SK-N-SH (cell line): ENCODE measurements at regions not wholly inside any gene's neighbourhood (a gene's known extent, or its start where the extent isn't known, plus 50 kb on each side); places are given as distances from the start of the nearest gene placed in this dataset.

Experiments
- CTCF ChIA-PET: fragments of 300-600, 350-600 bp; formaldehyde crosslinking; extraction: SDS; loops from one replicate; lab custom pipeline; 2021; lab: Yijun Ruan, JAX
- POLR2A ChIA-PET: fragments of 350-600 bp; sonication (Branson Sonifier 250); formaldehyde crosslinking; extraction: SDS; loops from one replicate; lab custom pipeline; 2020; ENCODE audit warnings: antibody characterized with exemption, inconsistent platforms; lab: Yijun Ruan, JAX
- DNase-seq: peaks from one replicate; pipeline ENCODE4 v3.0.0; 2012
- H2AFZ ChIP-seq: fragments of 200-600 bp; sonication (generic); 2 replicates; pipeline ENCODE4 v1.8.1; 2016; ENCODE audit warnings: antibody characterized with exemption, mild to moderate bottlenecking, low read depth
- H3F3A ChIP-seq: fragments of 200-600 bp; sonication (generic); replicated peaks from 2 replicates; pipeline ENCODE3; 2016; ENCODE audit warnings: antibody characterized with exemption, mild to moderate bottlenecking; ENCODE audit not compliant: insufficient read depth
- H3K27ac ChIP-seq, 2 experiments: fragments of 200-500 bp in 1 of 2; fragments of 200-600 bp in 1 of 2; sonication (Bioruptor generic) in 1 of 2; sonication (generic), shearing (Covaris generic) in 1 of 2; 2 replicates each; pipeline versions ENCODE4 v1.5.1 to v1.6.1; 2014 to 2016; ENCODE audit warnings: low read depth in 2 of 2, inconsistent platforms in 1 of 2, low read length in 1 of 2, mild to moderate bottlenecking in 1 of 2, mixed read lengths in 1 of 2
- H3K27me3 ChIP-seq: fragments of 200-600 bp; sonication (generic), shearing (Covaris generic); 2 replicates; pipeline ENCODE4 v1.6.1; 2016; ENCODE audit warnings: mixed run types; ENCODE audit not compliant: insufficient read depth
- H3K36me3 ChIP-seq, 2 experiments: fragments of 200-500 bp in 1 of 2; fragments of 200-600 bp in 1 of 2; sonication (Bioruptor generic) in 1 of 2; sonication (generic) in 1 of 2; replicated peaks in 1 of 2; 2 replicates each; pipeline versions ENCODE3 to v1.5.1; 2014 to 2016; ENCODE audit warnings: low read length in 1 of 2, mild to moderate bottlenecking in 1 of 2; ENCODE audit not compliant: insufficient read depth in 2 of 2, control insufficient read depth in 1 of 2
- H3K4me1 ChIP-seq, 2 experiments: fragments of 200-500 bp in 1 of 2; fragments of 200-600 bp in 1 of 2; sonication (Bioruptor generic) in 1 of 2; sonication (generic), shearing (Covaris generic) in 1 of 2; 2 replicates each; pipeline versions ENCODE4 v1.5.1 to v1.6.1; 2014 to 2016; ENCODE audit warnings: low read depth in 1 of 2, low read length in 1 of 2, mixed run types in 1 of 2; ENCODE audit not compliant: insufficient read depth in 2 of 2, control insufficient read depth in 1 of 2
- H3K4me2 ChIP-seq: fragments of 200-600 bp; sonication (generic), shearing (Covaris generic); 2 replicates; pipeline ENCODE4 v1.6.1; 2017; ENCODE audit warnings: mixed run types
- H3K4me3 ChIP-seq, 2 experiments: fragments of 200-500 bp in 1 of 2; fragments of 200-600 bp in 1 of 2; sonication (Bioruptor generic) in 1 of 2; sonication (generic), shearing (Covaris generic) in 1 of 2; 2 replicates each; pipeline versions ENCODE4 v1.5.1 to v1.8.1; 2014 to 2016; ENCODE audit warnings: low read depth in 2 of 2, inconsistent platforms in 1 of 2, low read length in 1 of 2, mild to moderate bottlenecking in 1 of 2, mixed read lengths in 1 of 2, moderate library complexity in 1 of 2
- H3K79me2 ChIP-seq: fragments of 200-600 bp; sonication (generic); 2 replicates; pipeline ENCODE4 v1.8.1; 2017; ENCODE audit warnings: mild to moderate bottlenecking; ENCODE audit not compliant: insufficient read depth
- H3K9ac ChIP-seq: fragments of 200-600 bp; sonication (generic); 2 replicates; pipeline ENCODE4 v1.6.1; 2017; ENCODE audit warnings: mixed run types
- H3K9me2 ChIP-seq: fragments of 200-600 bp; sonication (generic); 2 replicates; pipeline ENCODE4 v1.6.1; 2017; ENCODE audit warnings: mixed run types
- H3K9me3 ChIP-seq: fragments of 200-600 bp; sonication (generic); 2 replicates; pipeline ENCODE4 v1.6.1; 2017; ENCODE audit warnings: mixed run types, mild to moderate bottlenecking, moderate library complexity
- H4K20me1 ChIP-seq: fragments of 200-600 bp; sonication (generic); 2 replicates; pipeline ENCODE4 v1.6.1; 2017; ENCODE audit warnings: mild to moderate bottlenecking, mixed run types; ENCODE audit not compliant: insufficient read depth
- EZH2phosphoT487 ChIP-seq: fragments of 200-600 bp; sonication (generic); IDR thresholded peaks from 2 replicates; pipeline ENCODE4 v1.6.1; 2017; ENCODE audit warnings: low read depth, mixed run types, mild to moderate bottlenecking, antibody characterized with exemption, moderate library complexity, borderline replicate concordance
- GATA2 ChIP-seq: sonication (generic); formaldehyde crosslinking; IDR thresholded peaks from 2 replicates; pipeline ENCODE4 v1.5.0; 2020; ENCODE audit warnings: mild to moderate bottlenecking, missing genetic modification reagents
- IRF3 ChIP-seq: fragments of 150-350 bp; IDR thresholded peaks from 2 replicates; pipeline ENCODE4 v1.6.1; 2016; ENCODE audit warnings: mild to moderate bottlenecking, low read depth, low read length
- MEF2A ChIP-seq: IDR thresholded peaks from 2 replicates; pipeline ENCODE4 v1.4.0; 2012; ENCODE audit warnings: low read depth, borderline replicate concordance
- NFIC ChIP-seq: IDR thresholded peaks from 2 replicates; pipeline ENCODE4 v1.4.0; 2012; ENCODE audit warnings: borderline replicate concordance
- POLR2AphosphoS5 ChIP-seq: IDR thresholded peaks from 2 replicates; pipeline ENCODE4 v1.6.1; 2012; ENCODE audit warnings: low read depth, low read length
- RAD21 ChIP-seq: IDR thresholded peaks from 2 replicates; pipeline ENCODE4 v1.6.1; 2012; ENCODE audit warnings: mild to moderate bottlenecking, low read length
- RFX5 ChIP-seq: IDR thresholded peaks from 2 replicates; pipeline ENCODE4 v1.6.1; 2012; ENCODE audit warnings: mild to moderate bottlenecking, improper control_type of control experiment, low read length
- RXRA ChIP-seq: IDR thresholded peaks from 2 replicates; pipeline ENCODE4 v1.4.0; 2012; ENCODE audit warnings: low read depth, mild to moderate bottlenecking, borderline replicate concordance
- TAF1 ChIP-seq: IDR thresholded peaks from 2 replicates; pipeline ENCODE4 v1.6.1; 2012; ENCODE audit warnings: low read depth, mild to moderate bottlenecking, low read length, moderate library complexity, borderline replicate concordance
- TCF12 ChIP-seq: IDR thresholded peaks from 2 replicates; pipeline ENCODE4 v1.4.0; 2012
- WGBS: methylation state at CpG from one replicate; pipeline ENCODE4 v1.1.6; 2017; ENCODE audit warnings: low lambda C conversion rate; 5-methylcytosine and 5-hydroxymethylcytosine counted together
- TF ChIP-seq, protein P1 (sequence below): IDR thresholded peaks from 2 replicates; pipeline ENCODE4; 2012
- TF ChIP-seq, protein P2 (sequence below): fragments of 150-350 bp; IDR thresholded peaks from 2 replicates; pipeline ENCODE4 v1.6.1; 2017; ENCODE audit warnings: antibody characterized with exemption, low read length, low read depth, borderline replicate concordance

DNA sequence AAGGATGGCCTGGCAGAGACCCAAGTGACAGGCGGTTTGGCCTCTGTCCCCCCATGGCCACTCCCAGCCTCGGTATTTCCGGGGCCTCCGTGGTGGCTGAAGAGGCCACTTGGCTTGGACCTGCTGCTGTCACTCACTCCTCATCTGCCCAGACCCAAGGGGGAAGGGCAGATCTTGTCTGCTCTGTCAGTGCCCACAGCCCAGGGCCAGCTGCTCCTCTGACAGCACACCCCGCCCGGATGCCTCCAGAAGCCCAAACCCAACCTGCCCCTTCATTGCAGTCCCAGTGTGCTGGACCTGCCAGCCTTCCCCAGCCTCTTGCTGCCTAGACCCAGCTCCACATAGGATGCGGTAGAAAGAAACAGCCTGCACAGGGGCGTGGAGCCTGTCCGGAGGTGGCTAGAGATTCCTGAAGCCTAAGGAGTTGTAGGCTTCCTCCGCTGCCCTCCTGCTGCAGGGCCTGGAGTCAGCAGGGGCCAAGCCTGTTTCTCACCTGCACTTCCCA lies 52.0 kb downstream of the MAGEF1 start:
- Histone ChIP-seq H3K9ac (no peak overlapping the region), H3K79me2 (no peaks in the 10 kb centered on the region), H3K9me3 (no peaks in the 10 kb centered on the region), H2AFZ (no peak overlapping the region), H3K4me2 (no peak overlapping the region), H3K36me3 (no peaks in the 10 kb centered on the region), H4K20me1 (no peaks in the 10 kb centered on the region), H3K27me3 (no peaks in the 10 kb centered on the region), H3K9me2 (no peaks in the 10 kb centered on the region), H3K4me3 (no peak overlapping the region), H3K27ac (peak overlapping the region in 1 of 2 experiments; percentile 48; a peak in 2 of 4 replicates), H3K4me1 (peaks cover 0 to 28% of the 10 kb centered on the region in 2 experiments; a peak in 1 of 4 replicates), H3F3A (no peaks in the 10 kb centered on the region)
- TF ChIP-seq MEF2A (no peak), TAF1 (no peak), EZH2phosphoT487 (no peak), POLR2AphosphoS5 (no peak), TCF12 (peak; percentile 33; the same call in 1 of the 2 replicates), RAD21 (no peak), RXRA (no peak), NFIC (peak; percentile 66; the same call in 1 of the 2 replicates), RFX5 (no peak)
- TF ChIP-seq, protein P1, sequence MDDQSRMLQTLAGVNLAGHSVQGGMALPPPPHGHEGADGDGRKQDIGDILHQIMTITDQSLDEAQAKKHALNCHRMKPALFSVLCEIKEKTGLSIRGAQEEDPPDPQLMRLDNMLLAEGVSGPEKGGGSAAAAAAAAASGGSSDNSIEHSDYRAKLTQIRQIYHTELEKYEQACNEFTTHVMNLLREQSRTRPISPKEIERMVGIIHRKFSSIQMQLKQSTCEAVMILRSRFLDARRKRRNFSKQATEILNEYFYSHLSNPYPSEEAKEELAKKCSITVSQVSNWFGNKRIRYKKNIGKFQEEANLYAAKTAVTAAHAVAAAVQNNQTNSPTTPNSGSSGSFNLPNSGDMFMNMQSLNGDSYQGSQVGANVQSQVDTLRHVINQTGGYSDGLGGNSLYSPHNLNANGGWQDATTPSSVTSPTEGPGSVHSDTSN: peak; percentile 76
- TF ChIP-seq, protein P2, sequence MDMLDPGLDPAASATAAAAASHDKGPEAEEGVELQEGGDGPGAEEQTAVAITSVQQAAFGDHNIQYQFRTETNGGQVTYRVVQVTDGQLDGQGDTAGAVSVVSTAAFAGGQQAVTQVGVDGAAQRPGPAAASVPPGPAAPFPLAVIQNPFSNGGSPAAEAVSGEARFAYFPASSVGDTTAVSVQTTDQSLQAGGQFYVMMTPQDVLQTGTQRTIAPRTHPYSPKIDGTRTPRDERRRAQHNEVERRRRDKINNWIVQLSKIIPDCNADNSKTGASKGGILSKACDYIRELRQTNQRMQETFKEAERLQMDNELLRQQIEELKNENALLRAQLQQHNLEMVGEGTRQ: no peak
- POLR2A ChIA-PET: interaction anchor here (1.1 kb wide), 1 partner anchor 52 kb away, joined by 3 read pairs; the partner anchor contains the start of gene MAGEF1
- peak; percentile 74 for DNase-seq
- CTCF ChIA-PET: no interaction called here
- 50% methylated on average over 9 of the region's 10 CpGs for WGBS

DNA sequence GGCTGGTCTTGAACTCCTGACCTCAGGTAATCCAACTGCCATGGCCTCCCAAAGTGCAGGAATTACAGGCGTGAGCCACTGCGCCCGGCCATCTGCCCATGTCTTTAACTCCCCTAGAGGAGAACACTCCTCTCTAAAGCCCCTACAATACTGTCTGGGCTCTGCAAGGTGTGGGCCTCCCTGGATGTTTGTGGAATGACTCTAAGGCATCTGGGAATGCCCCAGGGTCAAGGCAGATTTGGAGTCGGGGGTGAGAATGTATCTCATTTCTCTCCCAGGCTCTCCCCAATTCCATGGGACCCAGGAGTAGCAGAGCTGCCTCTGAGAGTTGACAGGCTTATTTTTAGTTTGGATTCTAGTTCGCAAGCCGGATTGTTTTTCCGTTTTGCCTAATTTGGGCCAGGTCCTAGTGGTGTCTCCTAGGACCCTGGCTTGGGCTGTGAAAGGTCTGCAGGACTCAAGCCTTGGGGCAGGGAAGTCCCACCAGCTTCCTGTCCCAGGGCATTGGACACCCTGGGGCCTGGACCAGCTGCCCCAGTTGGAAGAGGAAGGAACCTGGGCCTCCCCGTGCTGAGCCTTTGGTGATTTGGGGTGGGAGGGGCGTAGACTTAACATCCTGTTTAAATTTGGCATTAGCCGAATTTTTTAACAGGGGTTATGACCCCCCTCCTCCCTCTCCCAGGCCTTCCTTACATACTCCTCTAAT lies 53.5 kb downstream of the MAGEF1 start:
- 86% methylated on average over 10 of the region's 10 CpGs for WGBS
- Histone ChIP-seq H3K4me2 (no peak overlapping the region), H2AFZ (no peak overlapping the region), H3K36me3 (no peaks in the 10 kb centered on the region), H3K9me3 (no peaks in the 10 kb centered on the region), H3K79me2 (no peaks in the 10 kb centered on the region), H3K4me3 (no peak overlapping the region), H3K9me2 (no peaks in the 10 kb centered on the region), H3F3A (no peaks in the 10 kb centered on the region), H3K27me3 (no peaks in the 10 kb centered on the region), H3K9ac (no peak overlapping the region), H3K4me1 (peaks cover 0 to 23% of the 10 kb centered on the region in 2 experiments; a peak in 1 of 4 replicates), H4K20me1 (no peaks in the 10 kb centered on the region), H3K27ac (peak overlapping the region in 1 of 2 experiments; percentile 26; a peak in 1 of 4 replicates)
- no peak for DNase-seq
- TF ChIP-seq IRF3 (no peak), GATA2 (CRISPR knock-in tag) (no peak)
- ChIA-PET CTCF (interaction anchor here (1.4 to 1.8 kb wide), 2 partner anchors 97 to 119 kb away, joined by 6 to 7 read pairs; partner anchors contain the start of gene EPHB3), POLR2A (no interaction called here)
